CD4-positive, alpha-beta T cell treated with Interferon alpha-2 for 1 hour (primary cell): ENCODE measurements at regions not wholly inside any gene's neighbourhood (a gene's known extent, or its start where the extent isn't known, plus 50 kb on each side); places are given as distances from the start of the nearest gene placed in this dataset.
A peak's percentile ranks its signal among the peaks of the same experiment; 100 is the strongest.

Experiments used
- DNase-seq, 2 donors: peaks; one replicate each; pipeline ENCODE4 v3.0.0-alpha.2; 2020 to 2022

- no peak for DNase-seq
Measured at GRCh38 chr6:139847457-139847813, 473.0 kb upstream of the CITED2 start.

- peak in 1 of 2 donors; percentile 3 for DNase-seq
Measured at GRCh38 chr6:139846538-139847456, 472.3 kb upstream of the CITED2 start.

DNA sequence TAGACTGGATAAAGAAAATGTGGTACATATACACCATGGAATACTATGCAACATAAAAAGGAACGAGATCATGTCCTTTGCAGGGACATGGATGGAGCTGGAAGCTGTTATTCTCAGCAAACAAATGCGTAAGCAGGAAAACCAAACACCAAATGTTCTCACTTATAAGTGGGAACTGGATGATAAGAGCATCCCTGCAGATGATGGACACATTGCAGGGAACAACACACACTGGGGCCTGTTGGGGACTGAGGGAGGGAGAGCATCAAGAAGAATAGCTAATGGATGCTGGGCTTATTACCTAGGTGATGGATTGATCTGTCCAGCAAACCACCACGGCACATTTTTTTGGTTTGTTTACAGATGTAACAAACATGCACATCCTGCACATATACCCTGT lies 470.5 kb upstream of the CITED2 start:
- DNase-seq = no peak

- DNase-seq = peak in 1 of 2 donors; percentile 3
Measured at GRCh38 chr6:139841794-139842215, 467.4 kb upstream of the CITED2 start.

DNA sequence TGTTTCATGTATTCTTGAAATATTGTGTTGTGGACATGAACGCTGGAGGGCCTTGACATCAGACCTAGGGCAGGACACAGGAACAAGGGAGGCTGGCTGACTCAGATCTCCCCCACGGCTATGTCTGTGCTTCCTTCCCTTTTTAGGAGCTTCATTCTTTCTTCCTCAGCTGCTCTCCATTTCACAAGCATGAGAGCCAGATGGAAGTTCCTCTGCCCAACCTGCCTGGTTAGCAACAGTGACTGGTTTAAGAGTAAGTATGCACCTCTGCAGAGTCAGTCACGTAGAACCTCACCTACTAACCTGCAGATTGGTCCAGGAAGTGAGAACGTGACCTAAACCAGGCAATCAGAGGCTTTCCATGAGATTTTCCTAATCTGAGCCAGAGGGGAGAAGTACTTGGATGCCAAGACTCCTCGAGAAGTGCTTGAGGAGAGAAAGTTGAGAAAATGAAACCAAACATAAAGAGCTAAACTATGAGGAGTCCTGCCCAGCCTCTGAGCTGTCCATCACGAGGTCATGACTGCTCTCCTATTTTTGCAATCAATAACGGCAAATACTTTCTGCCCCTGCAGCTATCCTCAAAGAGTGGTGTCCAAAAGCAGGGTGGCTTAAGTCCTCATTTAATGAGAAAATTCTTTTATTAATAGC lies 465.2 kb upstream of the CITED2 start:
- peak; percentile 15 to 64 for DNase-seq

GRCh38 chr6:139834232-139834631 lies 459.8 kb upstream of the CITED2 start:
- DNase-seq = no peak

GRCh38 chr6:139833592-139833991 lies 459.1 kb upstream of the CITED2 start:
- no peak for DNase-seq

- DNase-seq = no peak
Measured at GRCh38 chr6:139832493-139833305, 458.3 kb upstream of the CITED2 start.

DNA sequence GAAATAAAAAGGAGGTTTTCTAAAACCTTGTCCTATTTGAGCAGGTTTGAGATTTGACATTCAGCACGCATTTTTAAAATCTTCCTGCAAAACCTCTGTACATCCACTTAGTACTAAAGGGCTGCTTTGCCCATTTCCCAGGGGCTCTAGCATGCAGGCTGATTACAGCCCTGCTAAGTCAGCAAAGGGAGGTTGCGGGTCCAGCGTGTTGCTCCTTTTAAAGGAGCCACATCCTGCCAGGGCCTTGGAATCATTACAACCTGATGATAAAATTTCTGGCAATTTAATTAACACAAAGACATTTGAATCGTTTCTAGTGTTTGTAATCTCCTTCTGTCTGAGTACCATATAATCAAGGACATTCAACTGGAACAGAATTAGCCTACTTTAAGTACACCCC lies 455.1 kb upstream of the CITED2 start:
- DNase-seq = no peak

DNA sequence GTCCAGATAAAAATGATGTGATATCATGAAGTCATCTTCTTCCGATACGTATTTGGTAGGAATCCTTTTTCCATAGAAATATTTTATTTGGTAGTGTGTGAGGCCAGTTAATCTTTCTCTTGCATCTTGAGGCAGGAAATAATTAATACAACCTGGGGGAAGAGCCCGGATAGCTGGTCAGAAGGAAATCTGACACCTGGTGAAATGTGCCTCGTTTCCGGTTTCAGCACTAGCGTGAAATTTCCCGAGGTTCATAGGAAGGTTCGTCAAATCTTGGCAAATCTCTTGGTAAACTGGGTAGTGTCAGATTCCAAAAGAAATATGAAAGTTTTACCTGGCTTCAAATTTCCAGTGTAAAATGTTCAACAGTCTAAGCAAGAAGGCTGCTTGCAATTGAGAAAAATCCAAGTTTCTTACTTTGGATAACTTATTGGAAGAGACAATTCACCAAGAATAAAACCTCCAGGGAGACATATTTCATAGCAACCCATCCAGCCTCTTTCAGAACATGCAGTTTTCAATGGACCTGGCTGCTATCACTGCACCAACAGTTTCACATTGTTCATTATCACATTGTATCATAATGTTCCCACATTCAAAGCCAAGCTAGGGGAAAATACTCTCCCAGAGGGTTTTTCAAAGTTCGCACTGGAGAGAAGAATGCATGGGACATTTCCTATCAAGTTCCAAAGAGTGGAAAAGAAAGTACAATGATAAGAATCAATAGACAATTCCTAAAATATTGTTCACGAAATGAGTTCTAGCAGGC lies 454.5 kb upstream of the CITED2 start:
- no peak for DNase-seq

- no peak for DNase-seq
Measured at GRCh38 chr6:139825935-139826374, 451.5 kb upstream of the CITED2 start.

- no peak for DNase-seq
Measured at GRCh38 chr6:139824864-139825263, 450.4 kb upstream of the CITED2 start.

- no peak for DNase-seq
Measured at GRCh38 chr6:139823808-139824126, 449.3 kb upstream of the CITED2 start.

GRCh38 chr6:139823099-139823807 lies 448.8 kb upstream of the CITED2 start:
- no peak for DNase-seq

- DNase-seq = no peak
Measured at GRCh38 chr6:139821676-139822223, 447.3 kb upstream of the CITED2 start.

- no peak for DNase-seq
Measured at GRCh38 chr6:139820210-139820609, 445.8 kb upstream of the CITED2 start.

DNA sequence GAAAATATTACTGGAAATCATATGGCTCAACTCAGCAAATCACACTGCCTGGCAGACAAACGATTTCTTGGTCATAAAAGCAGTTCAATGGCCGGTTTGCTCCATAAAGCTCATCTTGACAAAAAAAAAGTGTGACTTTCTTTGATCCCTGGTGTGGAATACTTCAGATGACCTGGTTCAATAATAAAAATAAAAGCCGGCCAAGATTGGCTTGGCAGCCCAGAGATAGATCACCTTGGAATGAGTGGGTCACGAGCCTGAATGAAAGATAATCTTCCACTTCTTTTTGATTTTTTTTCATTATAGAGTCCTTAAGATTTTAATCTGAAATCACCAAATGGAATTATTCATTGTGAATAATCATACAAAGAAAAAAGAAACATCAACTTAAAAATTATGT lies 445.3 kb upstream of the CITED2 start:
- no peak for DNase-seq

- no peak for DNase-seq
Measured at GRCh38 chr6:139812939-139813338, 438.5 kb upstream of the CITED2 start.

GRCh38 chr6:139801571-139802321 lies 427.3 kb upstream of the CITED2 start:
- no peak for DNase-seq

- no peak for DNase-seq
Measured at GRCh38 chr6:139800837-139801236, 426.4 kb upstream of the CITED2 start.

- DNase-seq = no peak
Measured at GRCh38 chr6:139790527-139790926, 416.1 kb upstream of the CITED2 start.
